ENCODE measurements at regions not wholly inside any gene's neighbourhood (a gene's known extent, or its start where the extent isn't known, plus 50 kb on each side); places are given as distances from the start of the nearest gene placed in this dataset.
A peak's percentile ranks its signal among the peaks of the same experiment; 100 is the strongest.

DNA sequence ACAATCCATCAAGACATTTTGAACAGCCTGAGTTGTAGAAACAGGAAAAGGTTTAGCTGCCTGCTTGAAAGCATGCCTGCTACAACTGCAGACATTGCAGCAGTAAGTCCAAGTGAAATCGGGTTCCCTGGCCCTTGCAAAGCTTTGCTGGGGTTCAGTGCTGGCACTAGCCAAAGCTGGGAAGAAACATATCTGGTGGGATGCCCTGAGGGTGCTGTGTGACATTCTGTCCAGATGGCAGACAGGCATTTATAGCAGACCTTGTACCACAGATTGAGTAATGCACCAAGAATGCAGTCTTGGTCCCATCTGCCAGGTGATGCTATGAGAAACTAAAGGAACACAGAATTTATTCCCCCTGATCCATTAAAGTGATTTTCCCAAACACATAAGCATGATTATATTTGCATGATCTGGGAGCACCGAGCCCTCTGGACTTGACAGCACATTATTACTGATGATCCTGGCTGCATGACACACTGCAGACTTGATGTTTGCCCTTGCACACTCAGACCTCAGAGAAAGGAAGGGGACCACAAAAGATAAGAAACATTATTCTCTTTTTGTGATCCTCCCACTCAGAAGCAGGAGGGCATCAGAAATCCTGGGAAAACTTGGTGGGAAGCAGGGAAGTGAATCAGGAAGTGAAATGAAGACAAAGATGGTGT, 223.7 kb upstream of the FAM78B start:
- Histone ChIP-seq H3K9me3 (ENCODE audit: low read length) (no peaks in the 10 kb centered on the region), H3K9ac (ENCODE audit: low read length) (no peak overlapping the region), H3K27me3 (ENCODE audit: insufficient read depth, low read depth, low read length) (no peaks in the 10 kb centered on the region), H3F3A (ENCODE audit: insufficient read depth, low read length, poor library complexity, severe bottlenecking) (no peaks in the 10 kb centered on the region), H3K36me3 (ENCODE audit: insufficient read depth, low read length) (no peaks in the 10 kb centered on the region), H3K27ac (ENCODE audit: low read length) (no peak overlapping the region), H3K9me2 (ENCODE audit: insufficient read depth, low read length) (no peaks in the 10 kb centered on the region), H4K20me1 (ENCODE audit: insufficient read depth) (no peaks in the 10 kb centered on the region), H2AFZ (ENCODE audit: low read depth, low read length) (no peak overlapping the region), H3K4me2 (ENCODE audit: low read length) (no peak overlapping the region), H3K79me2 (replicated peaks; ENCODE audit: insufficient read depth, low read length) (no peaks in the 10 kb centered on the region), H3K4me3 (ENCODE audit: low read length) (no peak overlapping the region)
- no peak for TF ChIP-seq POLR2AphosphoS5 (IDR thresholded peaks at IDR 0.05)
- TF ChIP-seq EP300 (conservative IDR thresholded peaks at IDR 0.05; ENCODE audit: poor library complexity, severe bottlenecking), result no peak
- TF ChIP-seq, protein P1, sequence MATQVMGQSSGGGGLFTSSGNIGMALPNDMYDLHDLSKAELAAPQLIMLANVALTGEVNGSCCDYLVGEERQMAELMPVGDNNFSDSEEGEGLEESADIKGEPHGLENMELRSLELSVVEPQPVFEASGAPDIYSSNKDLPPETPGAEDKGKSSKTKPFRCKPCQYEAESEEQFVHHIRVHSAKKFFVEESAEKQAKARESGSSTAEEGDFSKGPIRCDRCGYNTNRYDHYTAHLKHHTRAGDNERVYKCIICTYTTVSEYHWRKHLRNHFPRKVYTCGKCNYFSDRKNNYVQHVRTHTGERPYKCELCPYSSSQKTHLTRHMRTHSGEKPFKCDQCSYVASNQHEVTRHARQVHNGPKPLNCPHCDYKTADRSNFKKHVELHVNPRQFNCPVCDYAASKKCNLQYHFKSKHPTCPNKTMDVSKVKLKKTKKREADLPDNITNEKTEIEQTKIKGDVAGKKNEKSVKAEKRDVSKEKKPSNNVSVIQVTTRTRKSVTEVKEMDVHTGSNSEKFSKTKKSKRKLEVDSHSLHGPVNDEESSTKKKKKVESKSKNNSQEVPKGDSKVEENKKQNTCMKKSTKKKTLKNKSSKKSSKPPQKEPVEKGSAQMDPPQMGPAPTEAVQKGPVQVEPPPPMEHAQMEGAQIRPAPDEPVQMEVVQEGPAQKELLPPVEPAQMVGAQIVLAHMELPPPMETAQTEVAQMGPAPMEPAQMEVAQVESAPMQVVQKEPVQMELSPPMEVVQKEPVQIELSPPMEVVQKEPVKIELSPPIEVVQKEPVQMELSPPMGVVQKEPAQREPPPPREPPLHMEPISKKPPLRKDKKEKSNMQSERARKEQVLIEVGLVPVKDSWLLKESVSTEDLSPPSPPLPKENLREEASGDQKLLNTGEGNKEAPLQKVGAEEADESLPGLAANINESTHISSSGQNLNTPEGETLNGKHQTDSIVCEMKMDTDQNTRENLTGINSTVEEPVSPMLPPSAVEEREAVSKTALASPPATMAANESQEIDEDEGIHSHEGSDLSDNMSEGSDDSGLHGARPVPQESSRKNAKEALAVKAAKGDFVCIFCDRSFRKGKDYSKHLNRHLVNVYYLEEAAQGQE (IDR thresholded peaks at IDR 0.05; ENCODE audit: borderline replicate concordance), result peak; percentile 53

DNA sequence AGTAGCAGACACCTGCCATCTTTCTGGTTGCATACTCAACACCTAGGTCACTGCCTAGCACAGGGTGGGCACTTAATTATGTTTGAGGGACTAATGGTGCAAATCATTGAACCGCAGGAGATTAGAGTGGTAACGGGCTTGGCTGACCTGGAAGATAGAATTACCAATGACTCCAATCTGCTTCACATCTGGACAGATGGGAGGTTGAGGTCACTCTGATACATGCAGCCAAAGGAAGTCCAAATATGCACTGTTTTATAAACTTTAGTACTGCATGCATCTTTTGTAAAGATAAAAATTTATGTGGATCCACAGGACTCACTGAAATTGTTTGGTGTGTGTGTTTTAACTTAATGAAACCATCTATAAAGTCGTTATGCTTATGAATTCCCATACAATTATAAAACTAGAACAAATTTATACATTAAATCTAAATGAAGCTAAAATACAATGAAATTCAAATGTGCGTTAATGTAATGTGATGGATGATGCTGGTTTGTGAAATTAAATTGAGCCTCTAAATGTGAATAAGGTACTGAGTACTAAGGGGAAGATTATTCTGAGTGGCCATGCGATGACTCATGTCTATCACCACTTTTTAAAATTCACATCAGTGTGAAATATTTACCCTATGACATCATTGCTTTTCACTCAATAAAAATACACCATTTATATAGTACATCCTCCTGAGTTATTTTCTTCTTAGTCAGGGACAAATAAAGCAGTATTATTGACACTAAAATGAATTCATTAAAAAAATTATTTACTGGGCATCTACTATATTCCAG, 224.7 kb upstream of the FAM78B start:
- no peaks in the 10 kb centered on the region for H3K9me3 ChIP-seq (ENCODE audit: low read length)

DNA sequence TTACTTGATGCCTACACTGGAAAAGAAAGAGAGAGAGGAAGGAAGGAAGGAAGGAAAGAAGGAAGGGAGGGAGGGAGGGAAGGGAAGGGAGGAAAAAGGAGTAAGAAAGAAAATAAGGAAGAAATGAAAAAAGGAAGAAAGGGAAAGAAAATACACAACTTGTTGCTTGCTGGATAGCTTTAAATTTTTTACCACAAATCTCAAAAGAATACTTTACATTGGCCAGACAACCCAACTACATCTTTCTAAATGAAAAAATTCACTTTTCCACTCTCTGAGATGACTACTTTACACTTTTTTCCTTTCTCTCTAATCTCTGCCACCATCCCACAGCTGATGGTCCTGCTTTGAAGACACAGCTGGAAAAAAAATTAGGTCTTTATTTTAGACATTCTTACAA, 228.9 kb upstream of the FAM78B start:
- Histone ChIP-seq H4K20me1 (ENCODE audit: insufficient read depth) (no peaks in the 10 kb centered on the region), H3K27ac (ENCODE audit: low read length) (no peak overlapping the region), H3K27me3 (ENCODE audit: insufficient read depth, low read depth, low read length) (no peaks in the 10 kb centered on the region), H3K9me3 (ENCODE audit: low read length) (no peaks in the 10 kb centered on the region), H3K36me3 (ENCODE audit: insufficient read depth, low read length) (no peaks in the 10 kb centered on the region), H2AFZ (ENCODE audit: low read depth, low read length) (no peak overlapping the region), H3K9ac (ENCODE audit: low read length) (no peak overlapping the region), H3K79me2 (replicated peaks; ENCODE audit: insufficient read depth, low read length) (no peaks in the 10 kb centered on the region), H3F3A (ENCODE audit: insufficient read depth, low read length, poor library complexity, severe bottlenecking) (no peaks in the 10 kb centered on the region), H3K4me3 (ENCODE audit: low read length) (no peak overlapping the region), H3K9me2 (ENCODE audit: insufficient read depth, low read length) (no peaks in the 10 kb centered on the region), H3K4me2 (ENCODE audit: low read length) (no peak overlapping the region)
- no peak for TF ChIP-seq POLR2AphosphoS5 (IDR thresholded peaks at IDR 0.05)
- no peak for TF ChIP-seq MXI1 (conservative IDR thresholded peaks at IDR 0.05; ENCODE audit: poor library complexity, severe bottlenecking)
- no peak for TF ChIP-seq EZH2 (IDR thresholded peaks at IDR 0.05; ENCODE audit: borderline replicate concordance, insufficient read depth, low read length, poor library complexity, severe bottlenecking)
- no peak for TF ChIP-seq EP300 (conservative IDR thresholded peaks at IDR 0.05; ENCODE audit: poor library complexity, severe bottlenecking)
- TF ChIP-seq, protein P1 (IDR thresholded peaks at IDR 0.05; ENCODE audit: borderline replicate concordance), result no peak
- TF ChIP-seq RAD21 (conservative IDR thresholded peaks at IDR 0.05), result no peak
- TF ChIP-seq TAF1 (IDR thresholded peaks at IDR 0.05; ENCODE audit: low read depth), result no peak
- TF ChIP-seq SMC3 (conservative IDR thresholded peaks at IDR 0.05; ENCODE audit: poor library complexity), result no peak

More for the DNA sequence above, 224.7 kb upstream of the FAM78B start:
- Histone ChIP-seq H3K79me2 (replicated peaks; ENCODE audit: insufficient read depth, low read length) (no peaks in the 10 kb centered on the region), H2AFZ (ENCODE audit: low read depth, low read length) (no peak overlapping the region), H3K27ac (ENCODE audit: low read length) (no peak overlapping the region), H3F3A (ENCODE audit: insufficient read depth, low read length, poor library complexity, severe bottlenecking) (no peaks in the 10 kb centered on the region), H3K4me2 (ENCODE audit: low read length) (no peak overlapping the region), H3K9ac (ENCODE audit: low read length) (no peak overlapping the region), H3K27me3 (ENCODE audit: insufficient read depth, low read depth, low read length) (no peaks in the 10 kb centered on the region), H3K4me3 (ENCODE audit: low read length) (no peak overlapping the region), H3K36me3 (ENCODE audit: insufficient read depth, low read length) (no peaks in the 10 kb centered on the region), H4K20me1 (ENCODE audit: insufficient read depth) (no peaks in the 10 kb centered on the region), H3K9me2 (ENCODE audit: insufficient read depth, low read length) (no peaks in the 10 kb centered on the region)
- TF ChIP-seq POLR2AphosphoS5 (IDR thresholded peaks at IDR 0.05) (no peak), EP300 (conservative IDR thresholded peaks at IDR 0.05; ENCODE audit: poor library complexity, severe bottlenecking) (no peak), RAD21 (conservative IDR thresholded peaks at IDR 0.05) (no peak), SMC3 (conservative IDR thresholded peaks at IDR 0.05; ENCODE audit: poor library complexity) (no peak)
- TF ChIP-seq, protein P2, sequence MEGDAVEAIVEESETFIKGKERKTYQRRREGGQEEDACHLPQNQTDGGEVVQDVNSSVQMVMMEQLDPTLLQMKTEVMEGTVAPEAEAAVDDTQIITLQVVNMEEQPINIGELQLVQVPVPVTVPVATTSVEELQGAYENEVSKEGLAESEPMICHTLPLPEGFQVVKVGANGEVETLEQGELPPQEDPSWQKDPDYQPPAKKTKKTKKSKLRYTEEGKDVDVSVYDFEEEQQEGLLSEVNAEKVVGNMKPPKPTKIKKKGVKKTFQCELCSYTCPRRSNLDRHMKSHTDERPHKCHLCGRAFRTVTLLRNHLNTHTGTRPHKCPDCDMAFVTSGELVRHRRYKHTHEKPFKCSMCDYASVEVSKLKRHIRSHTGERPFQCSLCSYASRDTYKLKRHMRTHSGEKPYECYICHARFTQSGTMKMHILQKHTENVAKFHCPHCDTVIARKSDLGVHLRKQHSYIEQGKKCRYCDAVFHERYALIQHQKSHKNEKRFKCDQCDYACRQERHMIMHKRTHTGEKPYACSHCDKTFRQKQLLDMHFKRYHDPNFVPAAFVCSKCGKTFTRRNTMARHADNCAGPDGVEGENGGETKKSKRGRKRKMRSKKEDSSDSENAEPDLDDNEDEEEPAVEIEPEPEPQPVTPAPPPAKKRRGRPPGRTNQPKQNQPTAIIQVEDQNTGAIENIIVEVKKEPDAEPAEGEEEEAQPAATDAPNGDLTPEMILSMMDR (IDR thresholded peaks at IDR 0.05; ENCODE audit: poor library complexity, severe bottlenecking), result no peak

Measured in neural cell (in vitro differentiated cells).